Head of caudate nucleus (tissue), 42 donors: ENCODE measurements at regions not wholly inside any gene's neighbourhood (a gene's known extent, or its start where the extent isn't known, plus 50 kb on each side); places are given as distances from the start of the nearest gene placed in this dataset.

ENCODE experiments used
- DNase-seq, 42 donors: peaks; one replicate each; pipeline versions ENCODE4 v3.0.0 to v3.0.0-alpha.2; 2020 to 2021; ENCODE audit warnings: mixed read lengths in 7 of 42
- intact Hi-C: fragments of 100-400 bp; cut with DNase I; formaldehyde crosslinking; loops from one replicate; pipeline ENCODE4 v1.15.0; 2022

GRCh38 chr13:80284290-80284689 is 56.6 kb downstream of the SPRY2 start:
- intact Hi-C loops = no loop called here
- no peak for DNase-seq

DNA sequence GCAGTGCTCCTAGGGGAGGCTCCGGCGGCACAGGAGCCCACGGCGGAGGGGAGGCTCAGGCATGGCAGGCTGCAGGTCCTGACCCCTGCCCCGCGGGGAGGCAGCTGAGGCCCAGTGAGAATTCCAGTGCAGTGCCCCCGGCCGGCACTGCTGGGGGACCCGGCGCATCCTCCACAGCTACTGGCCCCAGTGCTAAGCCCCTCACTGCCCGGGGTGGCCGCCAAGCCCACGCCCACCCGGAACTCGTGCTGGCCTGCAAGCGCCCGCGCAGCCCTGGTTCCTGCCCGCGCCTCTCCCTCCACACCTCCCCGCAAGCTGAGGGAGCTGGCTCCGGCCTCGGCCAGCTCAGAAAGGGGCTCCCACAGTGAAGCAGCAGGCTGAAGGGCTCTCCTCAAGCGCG is 62.2 kb downstream of the SPRY2 start:
- intact Hi-C loops = no loop called here
- DNase-seq = no peak

- DNase-seq = peak in 26 of 42 donors; percentile 7 to 70 (median 30)
- intact Hi-C loops = no loop called here
These were observed 64.3 kb downstream of the SPRY2 start for GRCh38 chr13:80276371-80277289.

DNA sequence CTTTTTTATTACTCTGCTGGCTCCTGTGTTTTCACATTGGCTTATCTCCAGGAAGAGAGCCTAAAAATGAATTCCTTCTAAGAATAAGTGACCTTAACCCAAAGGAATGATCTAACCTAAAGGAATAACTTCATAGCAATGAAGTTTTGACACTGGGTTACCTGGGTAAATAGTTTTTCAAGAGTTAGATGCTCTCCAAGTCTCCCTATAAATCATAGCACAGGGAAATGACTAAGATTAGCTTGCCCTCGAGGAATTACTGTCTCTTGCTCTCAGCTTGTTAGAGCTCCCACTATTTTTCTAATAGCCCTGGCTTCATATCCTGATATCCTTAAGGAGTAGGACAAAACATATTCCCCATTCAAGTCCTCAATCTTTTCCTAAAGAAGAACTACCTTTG is 66.3 kb downstream of the SPRY2 start:
- intact Hi-C loops = no loop called here
- no peak for DNase-seq

GRCh38 chr13:80273718-80274117 is 67.2 kb downstream of the SPRY2 start:
- intact Hi-C loops = no loop called here
- DNase-seq = no peak

DNA sequence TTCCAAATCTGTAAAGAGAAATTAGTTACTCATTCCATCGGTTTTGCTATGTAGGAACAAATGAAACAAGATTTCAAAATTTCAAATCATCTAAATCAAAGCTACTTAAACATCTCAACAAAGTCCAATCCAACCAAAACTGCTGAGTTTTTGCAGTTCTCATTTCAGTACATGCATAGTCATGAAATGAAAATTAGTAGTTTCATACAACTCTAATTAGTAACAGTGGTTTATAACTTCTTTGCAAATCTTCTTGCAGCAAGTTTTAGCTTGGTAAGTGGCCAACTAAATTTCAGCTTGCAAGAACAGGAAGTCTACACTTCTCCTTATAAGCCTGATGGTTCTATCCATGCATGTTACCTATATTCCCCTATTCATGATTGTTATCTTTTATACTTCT is 75.6 kb downstream of the SPRY2 start:
- DNase-seq = no peak
- intact Hi-C loops = no loop called here

GRCh38 chr13:80263745-80264513 is 77.0 kb downstream of the SPRY2 start:
- DNase-seq = no peak

GRCh38 chr13:80262051-80262695 is 78.8 kb downstream of the SPRY2 start:
- no peak for DNase-seq
- intact Hi-C loops = no loop called here

More at GRCh38 chr13:80263745-80264513, 77.0 kb downstream of the SPRY2 start:
- intact Hi-C loops = no loop called here

DNA sequence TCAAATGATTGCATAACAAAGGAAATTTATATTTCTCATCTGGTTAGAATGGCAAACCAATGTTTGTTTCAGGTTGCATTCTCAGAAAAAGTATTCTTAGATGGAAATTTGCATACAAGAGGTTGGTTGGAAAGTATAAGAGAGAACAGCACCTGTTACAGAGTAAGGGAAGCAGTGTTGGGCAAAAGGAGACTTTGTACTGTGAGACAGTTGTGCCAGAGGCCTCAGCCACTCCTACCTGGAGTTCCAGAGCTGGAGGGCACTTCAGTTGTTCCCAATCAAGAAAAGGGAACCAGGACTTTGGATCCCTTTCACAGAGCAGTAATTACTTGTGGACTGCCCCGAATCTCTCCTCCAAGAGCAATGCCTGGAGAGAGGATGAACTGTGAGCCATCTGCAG is 81.8 kb downstream of the SPRY2 start:
- intact Hi-C loops = no loop called here
- DNase-seq = no peak

- intact Hi-C loops = no loop called here
- DNase-seq = no peak
These were observed 84.5 kb downstream of the SPRY2 start for GRCh38 chr13:80256352-80256932.

DNA sequence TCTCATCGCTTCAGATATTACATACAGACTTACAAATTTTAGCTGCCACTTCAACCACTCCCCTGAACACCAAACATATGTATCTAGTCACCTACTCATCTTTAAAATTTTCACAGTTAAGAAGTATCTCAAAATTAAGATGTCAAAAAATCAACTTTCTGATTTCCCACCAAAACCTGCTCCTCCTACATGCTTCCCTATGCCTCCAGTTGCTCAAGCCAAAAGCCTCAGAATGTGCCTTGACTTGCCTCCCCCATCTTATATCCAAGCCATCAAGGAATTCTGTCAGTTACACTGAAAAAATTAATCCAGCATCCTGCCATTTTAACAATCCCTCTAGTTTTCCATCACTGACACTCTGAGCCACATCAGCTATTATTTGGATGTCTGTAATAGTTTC is 85.0 kb downstream of the SPRY2 start:
- DNase-seq = peak in 9 of 42 donors; percentile 10 to 56 (median 21)
- intact Hi-C loops = no loop called here

GRCh38 chr13:80251403-80251802 is 89.5 kb downstream of the SPRY2 start:
- intact Hi-C loops = no loop called here
- peak in 1 of 42 donors; percentile 4 for DNase-seq

DNA sequence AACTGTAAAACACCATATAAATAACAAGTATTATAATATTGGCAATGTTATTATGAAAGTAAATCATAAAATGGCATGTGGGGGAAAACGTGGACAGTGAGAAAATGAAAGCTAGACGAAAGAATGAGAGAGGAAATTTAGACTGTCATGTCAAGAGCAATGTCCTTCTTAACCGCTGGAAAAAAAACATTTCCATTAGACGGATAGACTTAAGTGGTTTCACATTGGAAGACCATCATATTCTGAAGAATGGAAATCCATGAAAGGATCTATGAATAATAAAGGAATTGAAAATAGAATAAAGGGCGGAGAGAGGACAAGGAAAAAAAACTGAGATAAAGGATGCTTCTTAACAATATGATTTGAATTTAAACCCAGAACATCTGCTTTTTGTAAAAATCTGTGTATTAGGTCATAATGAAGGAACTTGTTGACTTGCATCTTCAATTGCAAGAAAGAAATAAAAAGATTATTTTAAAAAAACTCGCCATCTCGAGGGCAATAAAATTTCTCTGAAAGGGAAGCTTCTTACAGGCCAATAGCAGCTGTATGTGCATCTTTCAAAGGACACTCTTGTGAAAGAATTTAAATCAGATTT is 90.6 kb downstream of the SPRY2 start:
- intact Hi-C loops = no loop called here

GRCh38 chr13:80249516-80250212 is 91.3 kb downstream of the SPRY2 start:
- no peak for DNase-seq
- intact Hi-C loops = no loop called here

More for the DNA sequence above, 90.6 kb downstream of the SPRY2 start:
- no peak for DNase-seq

DNA sequence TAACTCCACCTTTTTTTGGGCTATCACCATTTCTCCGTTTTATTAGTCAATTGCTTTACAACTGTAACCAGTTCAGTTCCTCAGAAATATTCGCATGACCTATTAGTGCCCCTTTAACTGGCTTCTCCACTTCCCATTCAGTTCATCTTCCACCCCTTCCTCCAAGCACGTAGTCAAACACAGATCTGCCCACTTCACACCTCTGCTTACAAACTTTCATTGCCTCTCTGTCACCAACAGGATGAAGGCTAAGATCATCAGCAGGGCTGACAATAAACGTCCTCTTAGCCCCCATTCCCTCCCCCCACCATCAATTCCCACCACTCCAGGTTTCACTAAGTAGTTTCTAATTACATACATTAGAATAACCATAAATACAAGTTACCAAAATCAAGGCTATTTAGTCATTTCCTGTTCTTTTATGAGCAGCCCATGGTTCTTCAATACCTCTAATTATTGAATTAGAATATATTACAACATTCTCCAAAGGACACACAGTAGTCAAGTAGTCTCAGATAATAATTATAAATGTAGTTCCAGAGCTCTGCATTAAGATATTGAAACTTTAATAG is 95.7 kb downstream of the SPRY2 start:
- DNase-seq = no peak
- intact Hi-C loops = no loop called here

DNA sequence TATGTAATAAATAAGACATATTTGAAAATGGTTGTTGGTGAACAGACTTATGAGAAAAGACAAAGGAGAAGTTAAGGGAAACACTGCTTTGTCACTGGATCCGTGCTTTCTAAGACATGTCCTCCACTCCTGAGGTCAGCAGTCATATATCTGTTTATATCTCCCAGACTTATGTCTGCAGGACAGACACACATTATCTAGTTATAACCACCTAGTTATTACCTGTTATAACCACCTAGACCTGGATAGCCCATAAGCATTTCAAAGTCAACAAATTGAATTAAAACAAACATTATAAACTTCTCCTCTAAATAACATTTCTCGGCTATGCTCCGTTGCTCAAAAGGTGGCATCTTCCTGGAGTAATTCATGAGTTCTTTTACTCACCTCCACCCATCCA is 96.4 kb downstream of the SPRY2 start:
- no peak for DNase-seq
- intact Hi-C loops = no loop called here

- no peak for DNase-seq
- intact Hi-C loops = no loop called here
These were observed 98.0 kb downstream of the SPRY2 start for GRCh38 chr13:80242728-80243427.
